Activated effector memory CD4-positive, alpha-beta T cell treated with Interleukin-2 at 50 U/mL for 16 hours (primary cell): ENCODE measurements at regions not wholly inside any gene's neighbourhood (a gene's known extent, or its start where the extent isn't known, plus 50 kb on each side); places are given as distances from the start of the nearest gene placed in this dataset.
"Not testable (repeated sequence)": the region's sequence is repeated elsewhere in the genome, so short reads cannot be mapped to it uniquely, and the experiment has no call there.

ENCODE experiments used
- DNase-seq: peaks from one replicate; pipeline ENCODE4 v3.0.0-alpha.2; 2020

- DNase-seq, result no peak
Measured at GRCh38 chr14:86094512-86094911, 564.6 kb downstream of the FLRT2 start.

- DNase-seq, result no peak
Measured at GRCh38 chr14:86091811-86092210, 561.9 kb downstream of the FLRT2 start.

- no peak for DNase-seq
Measured at GRCh38 chr14:86088156-86088555, 558.2 kb downstream of the FLRT2 start.

GRCh38 chr14:86087377-86087776, 557.4 kb downstream of the FLRT2 start:
- no peak for DNase-seq

GRCh38 chr14:86086962-86087361, 557.0 kb downstream of the FLRT2 start:
- no peak for DNase-seq

- no peak for DNase-seq
Measured at GRCh38 chr14:86084097-86084496, 554.2 kb downstream of the FLRT2 start.

GRCh38 chr14:86083616-86084015, 553.7 kb downstream of the FLRT2 start:
- DNase-seq, result no peak

GRCh38 chr14:86072116-86072894, 542.4 kb downstream of the FLRT2 start:
- no peak for DNase-seq

GRCh38 chr14:86066651-86067050, 536.7 kb downstream of the FLRT2 start:
- no peak for DNase-seq

GRCh38 chr14:86065407-86065806, 535.5 kb downstream of the FLRT2 start:
- no peak for DNase-seq

- DNase-seq, result not testable (repeated sequence)
Measured at GRCh38 chr14:86064595-86064994, 534.7 kb downstream of the FLRT2 start.

- DNase-seq, result no peak
Measured at GRCh38 chr14:86057018-86057667, 527.2 kb downstream of the FLRT2 start.

GRCh38 chr14:86055512-86056075, 525.6 kb downstream of the FLRT2 start:
- DNase-seq, result no peak

- DNase-seq, result no peak
Measured at GRCh38 chr14:86052868-86053267, 522.9 kb downstream of the FLRT2 start.

- no peak for DNase-seq
Measured at GRCh38 chr14:86050757-86051156, 520.8 kb downstream of the FLRT2 start.

GRCh38 chr14:86050072-86050683, 520.2 kb downstream of the FLRT2 start:
- DNase-seq, result no peak

- DNase-seq, result no peak
Measured at GRCh38 chr14:86039176-86039575, 509.2 kb downstream of the FLRT2 start.

- DNase-seq, result no peak
Measured at GRCh38 chr14:86038387-86039042, 508.6 kb downstream of the FLRT2 start.

GRCh38 chr14:86035882-86036281, 505.9 kb downstream of the FLRT2 start:
- DNase-seq, result no peak

- DNase-seq, result no peak
Measured at GRCh38 chr14:86027990-86028389, 498.0 kb downstream of the FLRT2 start.

GRCh38 chr14:86027144-86027543, 497.2 kb downstream of the FLRT2 start:
- no peak for DNase-seq

GRCh38 chr14:86022031-86022629, 492.2 kb downstream of the FLRT2 start:
- DNase-seq, result no peak

GRCh38 chr14:86020841-86021240, 490.9 kb downstream of the FLRT2 start:
- DNase-seq, result no peak
